Stimulated activated CD8-positive, alpha-beta memory T cell treated with anti-CD3 and anti-CD28 coated beads, Interleukin-4, amount 100 ng/mL, for 24 hours (primary cell): ENCODE measurements at regions not wholly inside any gene's neighbourhood (a gene's known extent, or its start where the extent isn't known, plus 50 kb on each side); places are given as distances from the start of the nearest gene placed in this dataset.
A peak's percentile ranks its signal among the peaks of the same experiment; 100 is the strongest.

Experiments used
- DNase-seq: peaks from one replicate; pipeline ENCODE4 v3.0.0-alpha.2; 2020; ENCODE audit warnings: low read depth

DNA sequence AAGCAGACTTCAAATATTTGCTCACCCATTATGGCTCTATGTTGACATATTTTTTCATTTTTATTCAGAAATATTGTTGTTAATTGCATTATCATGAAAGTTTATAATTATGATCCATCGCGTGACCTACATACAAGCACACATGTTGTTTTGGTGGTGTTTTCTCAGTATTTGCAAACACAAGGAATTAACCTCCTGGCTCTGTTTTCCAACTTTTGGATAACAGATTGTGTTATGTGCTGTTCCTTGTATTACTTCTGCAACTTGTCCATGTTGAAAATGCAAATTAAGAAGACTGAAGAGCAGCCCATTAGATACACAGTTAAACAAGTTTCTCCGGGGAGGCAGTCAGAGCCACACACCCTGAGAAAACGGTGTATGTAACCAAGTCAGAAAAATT is 201.2 kb downstream of the SEC23A start:
- DNase-seq, result no peak

DNA sequence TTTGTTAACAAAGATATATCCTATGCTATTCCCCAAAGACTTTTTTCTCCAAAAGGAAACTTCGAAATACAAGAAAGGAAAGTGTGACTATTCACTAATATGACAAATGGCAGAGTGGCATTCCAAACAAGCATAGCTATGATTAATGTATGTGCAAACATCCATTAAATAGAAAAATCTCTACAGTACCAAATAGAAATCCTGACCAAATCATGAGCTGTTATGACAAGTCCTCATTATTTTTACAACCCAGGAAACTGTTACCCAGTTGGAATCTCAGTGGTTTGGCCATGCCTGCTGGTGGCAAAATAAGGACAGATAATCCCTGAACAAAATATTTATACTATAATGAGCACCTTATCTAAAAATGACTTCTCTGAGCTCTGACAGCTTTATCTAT is 202.1 kb downstream of the SEC23A start:
- DNase-seq, result no peak

DNA sequence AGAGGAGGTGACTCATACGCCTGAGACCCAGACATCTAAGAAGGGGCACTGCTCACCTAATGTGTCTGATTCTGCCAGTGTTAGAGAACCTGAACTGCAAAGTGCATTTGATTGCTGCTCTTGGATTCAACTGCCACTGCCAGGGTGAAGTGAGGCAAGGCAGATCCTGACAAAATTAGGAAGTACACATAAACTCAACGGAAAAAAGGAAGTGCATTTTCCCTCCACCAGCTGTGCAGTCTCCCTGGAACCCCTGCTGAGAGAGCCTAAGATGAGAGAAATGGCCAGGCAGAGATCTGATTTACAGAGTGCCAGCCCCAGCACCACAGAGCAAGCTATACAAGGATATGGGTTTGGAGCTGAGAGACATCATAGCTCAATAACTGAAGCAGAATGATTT is 215.3 kb downstream of the SEC23A start:
- DNase-seq, result no peak

DNA sequence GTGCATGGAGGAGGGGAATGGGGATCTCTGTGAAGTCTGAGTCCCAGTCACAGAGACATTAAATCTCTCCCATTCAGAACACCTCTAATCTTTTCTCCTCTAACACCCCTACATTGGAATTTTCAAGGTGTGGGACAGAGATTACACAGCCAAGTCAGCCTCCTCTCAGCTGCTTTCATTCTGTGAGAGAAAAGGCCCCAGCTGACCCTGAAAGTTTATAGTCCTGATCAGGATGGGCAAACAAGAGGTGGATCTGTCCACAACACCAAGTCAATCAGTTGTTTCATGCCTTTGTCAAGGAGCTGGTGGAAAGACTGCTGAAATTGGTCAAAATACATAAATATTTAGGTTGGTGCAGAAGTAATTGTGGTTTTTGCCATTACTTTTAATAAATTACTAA is 218.9 kb downstream of the SEC23A start:
- no peak for DNase-seq

DNA sequence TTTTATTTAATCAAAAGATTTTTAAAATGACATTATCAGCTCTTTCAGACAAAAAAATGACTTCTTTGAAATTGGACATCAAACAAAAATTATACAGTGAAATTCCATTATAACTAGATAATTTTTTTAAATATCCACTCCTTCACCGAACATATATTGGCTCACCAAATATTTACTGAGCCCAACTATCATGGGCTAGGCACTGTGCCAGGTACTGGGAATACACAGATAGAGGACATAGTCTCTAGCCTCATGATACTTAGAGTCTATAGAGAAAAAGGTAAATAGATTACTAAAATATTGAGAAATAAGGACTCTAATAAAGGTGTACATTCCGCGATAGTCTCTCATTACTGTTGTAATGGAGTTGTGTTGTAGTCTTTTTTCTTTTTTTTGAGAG is 219.9 kb downstream of the SEC23A start:
- DNase-seq, result no peak

DNA sequence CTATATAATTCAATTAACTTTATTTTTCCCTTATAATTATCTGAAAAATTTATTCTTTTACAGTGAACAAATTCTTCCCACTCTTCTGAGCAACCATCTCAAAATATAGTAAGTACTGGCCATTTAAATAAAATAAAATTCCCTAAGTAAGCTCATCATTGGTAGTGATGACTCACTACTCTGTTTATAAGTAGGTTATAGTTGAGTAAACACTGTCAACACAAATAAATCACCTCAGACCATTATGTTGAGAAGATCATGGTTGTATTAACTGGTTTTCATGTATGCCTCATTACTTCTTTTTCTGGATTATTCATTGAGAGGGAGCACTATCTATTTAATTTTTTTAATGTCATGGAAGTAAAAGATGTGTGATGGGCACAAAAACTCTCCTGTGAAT is 220.5 kb downstream of the SEC23A start:
- DNase-seq, result no peak

DNA sequence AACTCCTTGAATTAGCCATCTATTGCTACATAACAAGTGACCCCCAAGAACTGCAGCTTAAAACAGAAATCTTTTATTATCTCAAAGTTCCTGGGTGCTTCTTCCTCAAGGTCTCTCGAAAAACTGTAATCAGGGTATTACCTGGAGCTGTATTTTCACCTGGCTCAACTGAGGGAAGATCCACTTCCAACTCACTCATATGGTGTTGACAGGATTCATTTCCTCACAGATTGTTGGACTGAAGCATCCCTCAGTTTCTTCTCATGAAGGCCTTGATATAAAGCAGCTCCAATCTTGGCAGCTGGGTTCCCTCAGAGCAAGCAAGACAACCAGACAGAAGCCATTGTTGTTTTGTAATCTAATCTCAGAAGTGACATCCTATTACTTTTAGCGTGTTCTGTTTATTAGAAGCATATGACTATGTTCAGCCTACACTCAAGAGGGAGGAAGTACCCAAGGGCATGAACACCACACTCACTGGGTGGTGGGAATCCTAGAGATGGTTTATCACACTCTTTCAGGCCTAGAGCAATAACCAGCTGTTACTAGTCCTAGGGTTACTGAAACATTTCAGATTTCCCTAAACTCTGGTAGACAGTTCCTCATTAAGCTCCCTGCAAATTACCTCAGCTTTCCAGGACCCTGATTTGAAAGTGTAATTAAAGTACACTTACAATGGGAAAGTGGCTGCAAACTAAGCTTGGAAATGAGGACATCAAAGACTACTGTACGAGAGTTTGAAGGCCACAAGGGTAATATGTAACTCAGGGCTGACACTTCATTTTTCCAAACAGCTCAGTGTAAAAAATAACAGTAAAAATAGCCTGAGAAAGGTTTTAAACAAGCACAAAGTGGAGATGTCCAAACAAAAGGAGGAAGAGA is 222.2 kb downstream of the SEC23A start:
- no peak for DNase-seq

DNA sequence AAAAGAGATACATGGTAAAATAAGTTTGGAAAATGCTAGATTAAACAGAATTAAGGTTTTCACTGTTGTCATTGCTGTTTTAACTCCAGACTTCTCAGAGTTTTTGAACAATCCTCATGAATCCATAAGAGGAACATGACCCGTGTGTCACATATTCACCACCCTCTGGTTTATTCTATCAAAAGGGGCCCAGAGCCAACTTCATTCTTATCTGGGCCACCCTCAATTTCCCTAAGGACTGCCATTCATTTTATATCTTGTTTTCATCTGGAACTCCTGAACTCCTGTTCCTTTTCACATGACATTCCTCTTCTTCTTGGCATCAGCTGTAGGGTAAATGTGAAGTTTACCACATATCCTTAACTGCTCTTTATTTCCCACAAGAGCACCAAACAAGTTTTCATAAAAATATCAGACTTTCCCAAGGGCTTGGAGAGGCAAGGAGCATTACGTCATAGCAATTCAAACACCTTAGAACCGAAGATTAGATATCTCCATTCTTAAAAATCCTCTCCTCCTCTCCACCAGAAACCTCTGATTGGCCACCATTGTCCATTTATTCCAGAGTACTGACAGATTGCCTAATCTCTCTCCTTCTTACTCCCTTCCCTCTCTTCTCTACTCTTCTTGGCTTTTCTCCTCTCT is 225.2 kb downstream of the SEC23A start:
- DNase-seq, result no peak

DNA sequence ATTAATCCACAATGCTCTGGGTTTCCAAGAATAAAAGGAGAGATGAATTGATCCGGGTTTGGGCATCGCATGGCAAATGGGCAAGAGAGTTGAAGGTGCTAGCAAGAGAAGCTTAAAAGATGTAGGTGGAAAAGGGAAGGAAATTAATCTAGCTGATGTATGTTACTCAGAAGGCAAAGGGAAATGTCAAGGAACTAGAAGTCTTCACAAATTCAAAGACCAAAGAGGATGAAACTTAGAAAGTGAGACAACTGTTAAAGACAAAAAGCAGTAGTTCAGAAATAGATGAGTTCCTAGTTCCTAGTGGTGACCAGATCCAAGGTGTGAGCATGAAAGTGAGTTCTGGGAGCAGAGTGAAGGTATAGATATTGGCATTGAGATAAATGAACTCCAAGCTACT is 228.3 kb downstream of the SEC23A start:
- no peak for DNase-seq

DNA sequence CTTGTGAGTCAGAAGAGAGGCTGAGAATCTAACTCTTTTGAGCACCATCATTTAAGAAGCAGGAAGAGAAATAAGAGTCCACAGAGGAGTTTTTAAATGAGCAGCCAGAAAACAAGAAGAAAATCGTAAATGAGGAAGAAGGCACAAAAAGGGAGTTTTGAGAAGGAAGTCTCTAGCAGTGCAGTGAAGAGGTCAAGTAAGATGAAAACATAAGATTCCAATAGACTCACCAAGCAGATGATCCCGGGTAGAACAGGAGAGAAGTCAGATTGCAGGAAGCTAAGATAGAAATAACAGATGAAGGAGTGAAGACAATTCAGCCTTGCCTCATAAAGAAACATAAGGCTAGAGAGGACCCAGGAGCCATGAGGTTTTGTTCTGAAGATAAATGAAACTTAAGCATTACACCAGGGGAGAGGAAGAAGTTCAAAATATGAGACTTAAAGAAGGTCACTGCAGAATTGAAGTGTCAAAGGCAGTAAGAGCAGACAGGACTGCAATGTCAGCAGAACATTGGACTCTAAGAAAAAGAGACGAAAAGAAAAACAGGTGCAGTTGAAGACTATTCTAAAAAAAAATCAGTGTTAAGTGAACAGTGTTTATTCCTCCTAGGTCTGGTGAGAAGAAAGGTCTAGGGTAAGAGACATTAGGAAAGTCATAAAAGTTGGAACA is 229.0 kb downstream of the SEC23A start:
- no peak for DNase-seq

DNA sequence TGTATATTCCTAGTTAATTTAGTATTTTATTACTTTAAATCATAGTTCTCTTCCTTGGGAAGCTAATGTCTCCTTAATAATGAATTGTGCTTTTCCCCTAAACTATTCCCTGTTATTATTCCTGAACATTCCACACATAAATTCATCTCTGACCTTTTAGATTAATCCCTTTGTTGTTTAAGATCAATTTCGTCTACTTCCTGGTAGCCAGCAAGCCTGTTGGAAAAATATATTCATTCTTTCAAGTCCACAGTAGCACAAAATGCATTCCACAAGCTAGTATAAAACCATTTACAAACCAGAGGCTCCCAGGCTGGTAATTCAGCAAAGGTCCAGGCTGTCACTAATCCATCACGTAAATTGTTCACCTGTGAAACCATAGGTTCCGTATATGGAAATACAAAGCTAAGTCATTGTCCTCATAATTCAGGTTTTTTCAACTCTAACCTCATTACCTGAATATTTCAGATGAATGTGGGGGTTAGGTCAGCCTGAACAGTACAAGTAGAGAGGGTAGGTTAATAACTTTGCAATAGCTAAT is 232.7 kb downstream of the SEC23A start:
- DNase-seq, result no peak

DNA sequence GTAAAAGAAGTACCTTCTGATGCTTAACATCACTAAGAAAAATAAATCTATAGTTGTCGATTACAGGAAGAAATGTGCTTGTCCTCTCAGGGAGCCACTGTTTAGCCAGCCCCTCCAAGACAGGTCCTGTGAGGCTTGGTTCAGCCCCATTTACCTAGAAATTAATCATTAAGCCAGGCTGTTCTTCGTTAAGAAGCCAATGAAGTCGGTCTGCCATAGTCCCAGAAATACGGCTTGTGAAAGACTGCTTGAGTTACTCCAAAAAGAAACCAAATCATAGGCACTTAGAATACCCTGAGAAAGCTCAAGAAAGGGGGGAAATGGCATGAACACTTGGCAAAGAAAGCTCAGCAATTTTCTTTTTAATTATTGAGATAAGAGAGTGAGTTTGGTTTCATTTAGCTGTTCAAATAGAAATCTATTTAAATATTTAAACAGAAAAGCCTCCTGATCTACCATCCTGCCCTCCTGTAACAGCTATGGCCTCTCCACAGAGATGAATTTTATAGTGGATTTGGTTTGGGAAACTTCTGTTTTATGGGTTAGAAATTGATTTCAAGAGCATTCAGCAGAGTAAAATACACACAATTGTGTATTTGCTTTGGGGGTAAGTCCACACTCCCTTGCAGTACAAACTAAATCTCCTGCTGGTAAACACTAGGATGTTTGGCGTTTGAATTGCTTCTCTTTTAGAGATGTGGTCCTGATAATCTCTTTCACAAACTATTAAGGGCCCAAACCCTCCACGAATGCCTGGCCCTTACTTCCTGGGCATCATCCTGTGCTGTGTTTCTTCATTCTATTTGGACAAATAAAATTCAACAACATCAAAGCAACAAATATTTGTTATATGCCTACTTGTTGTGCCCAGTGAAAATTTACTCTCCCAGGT is 234.4 kb downstream of the SEC23A start:
- DNase-seq, result no peak

DNA sequence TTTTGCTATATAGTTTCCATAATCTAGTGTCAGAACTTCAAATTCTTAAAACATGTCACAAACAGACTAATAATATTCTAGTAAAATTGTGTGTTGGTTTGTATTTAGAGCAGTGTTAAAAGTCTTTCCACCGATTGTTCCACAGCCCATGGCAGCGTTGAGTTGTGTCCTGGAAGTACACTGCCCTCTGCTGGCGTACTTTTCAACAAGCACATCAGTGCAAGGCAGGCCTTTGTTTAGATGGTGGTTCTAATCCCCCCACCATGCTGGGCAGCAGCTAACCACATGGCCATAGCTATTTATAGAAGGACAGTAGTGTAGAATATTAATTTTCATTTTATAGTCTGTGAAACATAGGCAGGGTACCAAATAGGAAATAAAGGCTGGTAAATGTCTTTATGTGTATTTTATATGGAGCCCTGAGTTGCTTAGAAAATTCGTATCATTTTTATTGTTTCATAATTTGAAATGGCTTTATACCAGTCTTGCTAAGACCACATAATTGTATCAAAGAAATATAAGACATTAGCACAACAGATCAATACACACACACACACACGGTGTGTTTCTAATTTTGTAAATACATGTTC is 235.4 kb downstream of the SEC23A start:
- peak; percentile 24 for DNase-seq

DNA sequence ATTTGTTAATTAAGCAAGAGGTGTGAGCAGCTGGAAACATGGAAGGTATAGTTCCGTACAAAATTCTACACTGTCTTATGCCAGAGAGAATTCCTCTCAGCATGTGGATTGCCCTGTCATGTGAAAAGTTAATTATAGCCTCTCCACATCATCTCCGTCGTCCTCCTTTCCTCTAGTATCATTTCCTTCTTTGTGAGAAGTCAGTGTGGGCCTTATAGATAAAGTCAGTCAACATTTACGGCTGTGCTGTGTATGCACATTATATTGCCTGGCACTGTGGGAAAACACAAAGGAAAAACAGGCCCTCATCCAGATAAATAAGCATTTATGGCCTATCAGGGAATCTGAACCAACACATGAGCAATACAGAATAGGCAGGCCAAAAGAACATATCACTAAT is 236.6 kb downstream of the SEC23A start:
- no peak for DNase-seq

DNA sequence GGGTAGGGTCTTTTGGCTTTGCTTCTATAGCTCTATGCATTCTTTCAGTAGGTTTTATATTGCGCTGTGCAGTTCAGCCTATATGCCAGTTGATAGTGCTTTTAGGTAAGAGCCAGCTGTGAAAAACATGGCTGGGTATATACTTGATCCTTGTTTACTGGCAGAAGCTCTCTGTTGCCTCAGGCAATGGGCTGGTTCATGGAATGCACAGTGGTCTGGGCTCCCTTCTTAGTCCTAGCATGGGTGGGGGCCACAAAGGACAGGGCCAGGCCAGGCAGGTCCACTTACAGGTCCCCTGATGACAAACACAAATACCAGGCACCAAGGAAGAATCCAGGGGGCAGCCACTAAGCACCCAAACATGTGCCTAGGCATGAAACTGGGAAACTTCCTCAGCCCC is 240.7 kb downstream of the SEC23A start:
- DNase-seq, result no peak

DNA sequence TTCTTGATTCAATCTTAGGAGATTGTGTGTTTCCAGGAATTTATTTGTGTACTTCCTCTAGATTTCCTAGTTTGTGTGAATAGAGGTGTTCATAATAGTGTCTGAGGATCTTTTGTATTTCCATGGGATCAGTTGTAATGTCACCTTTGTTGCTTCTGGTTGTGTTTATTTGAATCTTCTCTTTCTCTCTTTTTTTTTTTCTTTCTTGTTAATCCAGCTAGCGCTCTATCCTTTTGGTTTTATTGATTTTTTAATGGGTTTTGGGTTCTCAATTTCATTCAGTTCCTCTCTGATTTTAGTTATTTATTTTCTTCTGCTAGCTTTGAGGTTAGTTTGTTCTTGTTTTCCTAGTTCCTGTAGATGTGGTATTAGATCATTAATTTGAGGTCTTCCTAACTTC is 242.5 kb downstream of the SEC23A start:
- DNase-seq, result no peak

DNA sequence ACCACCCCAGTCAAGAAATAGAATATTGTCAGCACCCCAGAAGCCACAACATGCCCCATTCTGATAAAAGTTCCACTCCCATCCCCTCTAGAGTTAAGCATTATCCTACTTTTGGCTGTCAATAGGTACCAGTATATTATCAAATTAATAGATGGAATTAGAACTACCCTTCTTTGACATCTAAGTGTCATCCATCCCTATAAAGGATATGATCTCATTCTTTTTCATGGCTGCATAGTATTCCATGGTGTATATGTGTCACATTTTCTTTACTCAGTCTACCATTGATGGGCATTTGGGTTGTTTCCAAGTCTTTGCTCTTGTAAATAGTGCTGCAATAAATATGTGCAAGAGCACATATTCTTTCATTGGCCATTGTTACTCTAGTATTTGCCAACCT is 246.2 kb downstream of the SEC23A start:
- no peak for DNase-seq

DNA sequence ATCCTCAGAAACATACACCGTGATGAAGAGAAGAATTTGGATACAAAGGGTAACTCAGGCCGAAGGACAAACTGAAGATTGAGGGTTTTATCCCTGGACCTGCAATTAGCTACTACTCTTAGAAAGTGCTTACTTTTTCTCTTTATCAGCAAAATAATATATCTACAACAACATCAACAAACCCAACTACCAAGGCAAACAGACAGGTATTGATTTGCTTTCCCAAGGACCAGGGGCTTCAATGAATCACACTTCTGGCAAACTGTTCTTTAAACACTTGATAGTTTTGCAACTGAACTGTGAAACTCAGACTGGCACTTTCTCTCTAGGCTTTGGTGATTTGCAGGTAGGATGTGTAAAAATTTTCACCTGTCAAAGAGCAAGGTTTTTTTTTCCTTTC is 247.5 kb downstream of the SEC23A start:
- no peak for DNase-seq

DNA sequence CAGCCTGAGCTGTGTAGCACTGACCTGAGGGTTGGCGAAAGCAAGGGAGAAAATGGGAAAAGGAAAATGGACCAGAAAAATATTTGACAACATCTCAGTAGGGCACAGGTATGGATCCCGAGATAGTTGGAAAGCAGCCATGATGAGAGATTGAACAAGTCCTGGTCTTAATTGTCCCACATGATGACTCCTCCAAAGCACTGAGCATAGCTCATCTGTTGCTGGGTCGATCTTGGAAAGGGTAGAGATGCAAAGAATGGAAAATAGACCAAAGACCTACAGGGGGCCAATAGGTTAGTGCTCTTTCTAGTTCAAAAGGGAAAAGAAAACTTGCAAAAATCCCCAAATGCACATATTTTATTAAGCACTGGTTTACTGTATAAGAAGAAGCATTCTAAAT is 251.9 kb downstream of the SEC23A start:
- DNase-seq, result no peak

DNA sequence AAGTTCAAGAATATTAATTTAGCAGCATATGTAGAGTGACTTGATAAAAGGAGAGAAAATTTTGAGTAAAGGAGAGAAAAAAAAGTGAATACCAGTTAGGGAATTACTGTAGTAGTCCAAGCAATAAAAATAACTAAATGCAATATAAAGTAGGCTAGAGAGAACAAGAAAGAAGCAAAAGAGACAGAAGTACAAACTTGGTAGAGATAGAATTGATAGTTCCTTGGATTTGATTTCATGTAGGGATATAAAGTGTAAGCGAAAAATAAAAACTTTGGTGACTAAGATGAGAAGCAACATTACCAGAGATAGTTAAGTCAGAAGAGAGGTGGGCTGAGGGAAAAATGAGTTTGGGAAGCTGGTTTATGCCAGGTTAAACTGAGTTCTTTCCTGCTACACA is 252.4 kb downstream of the SEC23A start:
- DNase-seq, result no peak

DNA sequence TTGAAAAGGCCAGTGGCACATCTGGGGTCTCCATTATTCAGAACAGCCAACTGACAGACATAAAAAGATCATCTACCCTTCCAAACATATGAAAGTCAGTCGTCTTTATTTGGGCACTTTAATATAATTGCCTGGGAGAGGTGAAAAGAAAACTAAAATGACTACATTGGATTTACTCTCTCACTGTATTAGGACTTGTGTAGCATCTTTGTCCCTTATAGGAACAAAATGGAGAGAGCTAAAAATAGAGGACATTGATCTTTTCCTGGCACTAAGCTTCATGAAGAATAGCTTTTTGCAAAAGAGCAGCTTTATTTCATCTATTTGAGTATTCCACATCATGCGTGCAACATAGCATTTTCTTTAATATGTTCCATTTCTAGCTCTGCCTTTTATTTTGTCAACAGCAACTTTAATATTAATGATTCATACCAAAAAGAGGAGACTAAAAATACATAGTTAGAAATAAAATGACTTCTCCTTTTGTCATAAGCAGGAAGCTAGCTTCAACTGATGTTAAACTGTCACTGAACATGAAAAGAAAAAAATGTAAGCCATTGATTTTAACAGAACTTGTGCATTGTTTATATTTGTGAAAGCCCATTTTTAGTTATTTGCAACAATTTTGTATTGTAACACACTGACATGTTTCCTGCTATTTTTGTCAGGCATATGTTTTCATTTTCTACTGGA is 254.6 kb downstream of the SEC23A start:
- DNase-seq, result no peak
